PFSK-1 (cell line): ENCODE measurements at regions not wholly inside any gene's neighbourhood (a gene's known extent, or its start where the extent isn't known, plus 50 kb on each side); places are given as distances from the start of the nearest gene placed in this dataset.

Experiments
- FOXP2 ChIP-seq: optimal IDR thresholded peaks from 2 replicates; pipeline ENCODE3; 2011; ENCODE audit warnings: borderline replicate concordance, control low read depth, inconsistent platforms; ENCODE audit not compliant: insufficient read depth; ENCODE audit errors: extremely low read length, extremely low read depth
- POLR2AphosphoS5 ChIP-seq: IDR thresholded peaks from 2 replicates; pipeline ENCODE4 v1.6.1; 2012; ENCODE audit warnings: low read depth, mild to moderate bottlenecking, control low read depth, low read length, moderate library complexity
- REST ChIP-seq, 2 experiments: IDR thresholded peaks; 2 replicates each; pipeline versions ENCODE4 v1.6.1 to v1.8.0; 2011 to 2012; ENCODE audit warnings: low read depth in 2 of 2, low read length in 2 of 2, control low read depth in 1 of 2, inconsistent platforms in 1 of 2, mild to moderate bottlenecking in 1 of 2, moderate library complexity in 1 of 2; ENCODE audit not compliant: insufficient read depth in 1 of 2
- SIN3A ChIP-seq: IDR thresholded peaks from 2 replicates; pipeline ENCODE4 v1.6.1; 2012; ENCODE audit warnings: mild to moderate bottlenecking, low read length, moderate library complexity, borderline replicate concordance; ENCODE audit not compliant: insufficient read depth
- TAF1 ChIP-seq: IDR thresholded peaks from 2 replicates; pipeline ENCODE4 v1.6.1; 2012; ENCODE audit warnings: low read length, control low read depth, borderline replicate concordance; ENCODE audit not compliant: insufficient read depth

- TF ChIP-seq POLR2AphosphoS5 (no peak), REST (IDR thresholded peaks at IDR 0.05; ENCODE audit: insufficient read depth in 1 of 2, low read depth in 2 of 2, low read length in 2 of 2) (no peak), SIN3A (no peak), TAF1 (no peak), FOXP2 (no peak)
Measured at GRCh38 chr22:49609207-49609876, 218.3 kb downstream of the BRD1 start.
